Breast epithelium (tissue), 3 donors: ENCODE measurements at regions not wholly inside any gene's neighbourhood (a gene's known extent, or its start where the extent isn't known, plus 50 kb on each side); places are given as distances from the start of the nearest gene placed in this dataset.

Experiments
- POLR2A ChIP-seq: fragments of 450-650 bp; IDR thresholded peaks from one replicate; pipeline ENCODE4 v1.6.1; 2016; ENCODE audit warnings: antibody characterized with exemption, mild to moderate bottlenecking, moderate library complexity
- POLR2AphosphoS5 ChIP-seq, 3 donors: sonication (generic); formaldehyde crosslinking; IDR thresholded peaks; one replicate each; pipeline ENCODE4 v1.6.1; 2017; ENCODE audit warnings: antibody characterized with exemption in 3 of 3
- TF ChIP-seq, protein P1 (sequence below), 3 donors: fragments of 450-650 bp; IDR thresholded peaks; one replicate each; pipeline ENCODE4 v1.5.1; 2016 to 2017; ENCODE audit warnings: antibody characterized with exemption in 3 of 3, mild to moderate bottlenecking in 3 of 3, moderate library complexity in 3 of 3

DNA sequence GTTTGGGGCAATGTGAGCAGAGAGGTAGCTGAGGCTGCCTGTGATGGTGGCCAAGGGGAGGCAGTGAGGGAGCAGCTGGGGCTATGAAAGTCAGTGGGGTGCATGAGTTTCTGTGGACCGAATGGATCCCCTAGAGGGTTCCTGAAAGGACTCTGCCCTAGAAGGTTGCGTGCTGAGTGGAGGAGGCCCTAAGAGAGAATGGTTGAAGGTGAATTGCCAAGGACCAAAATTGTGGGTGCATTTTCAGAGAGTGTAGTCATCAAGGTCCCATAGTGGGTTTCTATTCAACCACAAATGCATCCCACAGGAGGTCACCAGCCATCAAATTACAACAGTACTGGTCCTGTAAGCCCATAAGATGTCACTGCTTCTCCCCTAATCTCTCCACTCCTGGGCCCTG is 298.3 kb downstream of the CDK5RAP2 start:
- TF ChIP-seq, protein P1, sequence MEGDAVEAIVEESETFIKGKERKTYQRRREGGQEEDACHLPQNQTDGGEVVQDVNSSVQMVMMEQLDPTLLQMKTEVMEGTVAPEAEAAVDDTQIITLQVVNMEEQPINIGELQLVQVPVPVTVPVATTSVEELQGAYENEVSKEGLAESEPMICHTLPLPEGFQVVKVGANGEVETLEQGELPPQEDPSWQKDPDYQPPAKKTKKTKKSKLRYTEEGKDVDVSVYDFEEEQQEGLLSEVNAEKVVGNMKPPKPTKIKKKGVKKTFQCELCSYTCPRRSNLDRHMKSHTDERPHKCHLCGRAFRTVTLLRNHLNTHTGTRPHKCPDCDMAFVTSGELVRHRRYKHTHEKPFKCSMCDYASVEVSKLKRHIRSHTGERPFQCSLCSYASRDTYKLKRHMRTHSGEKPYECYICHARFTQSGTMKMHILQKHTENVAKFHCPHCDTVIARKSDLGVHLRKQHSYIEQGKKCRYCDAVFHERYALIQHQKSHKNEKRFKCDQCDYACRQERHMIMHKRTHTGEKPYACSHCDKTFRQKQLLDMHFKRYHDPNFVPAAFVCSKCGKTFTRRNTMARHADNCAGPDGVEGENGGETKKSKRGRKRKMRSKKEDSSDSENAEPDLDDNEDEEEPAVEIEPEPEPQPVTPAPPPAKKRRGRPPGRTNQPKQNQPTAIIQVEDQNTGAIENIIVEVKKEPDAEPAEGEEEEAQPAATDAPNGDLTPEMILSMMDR (IDR thresholded peaks at IDR 0.05): no peak
- TF ChIP-seq POLR2AphosphoS5 (IDR thresholded peaks at IDR 0.05) (no peak), POLR2A (no peak)
